H1 (cell line): ENCODE measurements at regions not wholly inside any gene's neighbourhood (a gene's known extent, or its start where the extent isn't known, plus 50 kb on each side); places are given as distances from the start of the nearest gene placed in this dataset.

Source experiments
- CTCF ChIA-PET: fragments of 300-600 bp; sonication (Branson Sonifier 250); formaldehyde crosslinking; loops from one replicate; lab custom pipeline; 2021; ENCODE audit not compliant: partially characterized antibody; lab: Charles Lee
- POLR2A ChIA-PET: fragments of 300-600 bp; sonication (Branson Sonifier 250); formaldehyde crosslinking; loops from one replicate; lab custom pipeline; 2021; ENCODE audit warnings: inconsistent platforms; ENCODE audit not compliant: partially characterized antibody; lab: Charles Lee
- DNase-seq, 2 experiments: peaks; one replicate each; pipeline versions ENCODE4 v3.0.0 to v3.0.0-alpha.2; 2010 to 2022; ENCODE audit warnings: low spot score in 2 of 2, low read depth in 1 of 2, mixed read lengths in 1 of 2
- FAIRE-seq: peaks from 2 replicates; lab custom pipeline; 2011; peaks lifted over from hg19 to GRCh38; lab: Jason Lieb, UNC
- H2AFZ ChIP-seq: 2 replicates; pipeline ENCODE4 v1.8.1; 2012; ENCODE audit warnings: low read length, inconsistent platforms
- H2AK5ac ChIP-seq: 2 replicates; pipeline ENCODE4 v1.6.1; 2013; ENCODE audit warnings: low read depth, low read length
- H2BK120ac ChIP-seq: replicated peaks from 2 replicates; pipeline ENCODE3; 2013; ENCODE audit warnings: low read depth, low read length, inconsistent platforms
- H2BK12ac ChIP-seq: 2 replicates; pipeline ENCODE4 v1.6.1; 2013; ENCODE audit warnings: low read depth, low read length
- H2BK15ac ChIP-seq: 2 replicates; pipeline ENCODE4 v1.6.1; 2013; ENCODE audit warnings: low read length
- H2BK20ac ChIP-seq: 2 replicates; pipeline ENCODE4 v1.6.1; 2013; ENCODE audit warnings: low read length
- H2BK5ac ChIP-seq: 2 replicates; pipeline ENCODE4 v1.6.1; 2013; ENCODE audit warnings: low read depth, low read length
- H3K14ac ChIP-seq: 2 replicates; pipeline ENCODE4 v1.6.1; 2013; ENCODE audit warnings: inconsistent platforms; ENCODE audit not compliant: insufficient read length
- H3K18ac ChIP-seq: 2 replicates; pipeline ENCODE4 v1.6.1; 2013; ENCODE audit warnings: low read length; ENCODE audit errors: extremely low read depth
- H3K23ac ChIP-seq: 2 replicates; pipeline ENCODE4 v1.6.1; 2013; ENCODE audit warnings: inconsistent platforms; ENCODE audit not compliant: insufficient read length
- H3K23me2 ChIP-seq: 2 replicates; pipeline ENCODE4 v1.6.1; 2013; ENCODE audit warnings: low read depth, low read length
- H3K27ac ChIP-seq: 2 replicates; pipeline ENCODE4 v1.6.1; 2011; ENCODE audit warnings: low read depth, low read length, inconsistent platforms
- H3K27me3 ChIP-seq, 4 experiments: replicated peaks in 1 of 4; 1 replicate in 1 of 4; 2 replicates in 3 of 4; pipeline versions ENCODE4 v1.6.1 to v1.8.1; 2011 to 2013; ENCODE audit warnings: low read length in 3 of 4, mild to moderate bottlenecking in 3 of 4, inconsistent platforms in 2 of 4, mixed read lengths in 2 of 4, moderate library complexity in 1 of 4; ENCODE audit not compliant: control insufficient read depth in 3 of 4, insufficient read depth in 3 of 4; ENCODE audit errors: extremely low read depth in 1 of 4
- H3K36me3 ChIP-seq, 4 experiments: 2 replicates each; pipeline versions ENCODE4 v1.6.1 to v1.8.1; 2011 to 2013; ENCODE audit warnings: mild to moderate bottlenecking in 4 of 4, low read length in 3 of 4, moderate library complexity in 2 of 4, control low read depth in 1 of 4, inconsistent platforms in 1 of 4; ENCODE audit not compliant: insufficient read depth in 4 of 4, control insufficient read depth in 2 of 4
- H3K4ac ChIP-seq: replicated peaks from 2 replicates; pipeline ENCODE3; 2013; ENCODE audit warnings: low read length, low read depth, mixed read lengths, inconsistent platforms; ENCODE audit not compliant: insufficient read length
- H3K4me1 ChIP-seq, 4 experiments: replicated peaks in 1 of 4; 1 replicate in 1 of 4; 2 replicates in 3 of 4; pipeline versions ENCODE4 v1.6.1 to v1.8.1; 2011 to 2013; ENCODE audit warnings: low read length in 3 of 4, inconsistent platforms in 2 of 4, mixed read lengths in 1 of 4; ENCODE audit not compliant: insufficient read depth in 4 of 4, control insufficient read depth in 3 of 4
- H3K4me2 ChIP-seq, 2 experiments: 2 replicates each; pipeline versions ENCODE4 v1.6.1 to v1.8.1; 2011 to 2013; ENCODE audit warnings: low read depth in 2 of 2, low read length in 2 of 2, control low read depth in 1 of 2, inconsistent platforms in 1 of 2, mild to moderate bottlenecking in 1 of 2; ENCODE audit not compliant: insufficient read depth in 1 of 2
- H3K4me3 ChIP-seq, 4 experiments: fragments of 200-600, 300-600 bp in 1 of 4; sonication (generic), shearing (Covaris generic), sonication (Bioruptor Twin) in 1 of 4; 2 replicates each; pipeline versions ENCODE4 v1.5.1 to v1.8.1; 2011 to 2016; ENCODE audit warnings: low read length in 4 of 4, low read depth in 3 of 4, control low read depth in 2 of 4, inconsistent platforms in 2 of 4, mild to moderate bottlenecking in 2 of 4, mixed read lengths in 1 of 4, moderate library complexity in 1 of 4; ENCODE audit not compliant: insufficient read depth in 2 of 4; ENCODE audit errors: extremely low read depth in 1 of 4
- H3K56ac ChIP-seq: replicated peaks from 2 replicates; pipeline ENCODE3; 2013; ENCODE audit warnings: low read depth, mild to moderate bottlenecking, mixed read lengths, low read length, inconsistent platforms; ENCODE audit not compliant: insufficient read length
- H3K79me1 ChIP-seq: 2 replicates; pipeline ENCODE4 v1.6.1; 2013; ENCODE audit warnings: low read depth, low read length, control low read depth
- H3K79me2 ChIP-seq, 2 experiments: 2 replicates each; pipeline versions ENCODE4 v1.6.1 to v1.8.1; 2012 to 2013; ENCODE audit warnings: low read length in 2 of 2, mild to moderate bottlenecking in 2 of 2, inconsistent platforms in 1 of 2; ENCODE audit not compliant: insufficient read depth in 2 of 2, control insufficient read depth in 1 of 2
- H3K9ac ChIP-seq, 4 experiments: replicated peaks in 1 of 4; 1 replicate in 1 of 4; 2 replicates in 3 of 4; pipeline versions ENCODE4 v1.6.1 to v1.8.1; 2011 to 2013; ENCODE audit warnings: low read depth in 3 of 4, low read length in 3 of 4, control low read depth in 2 of 4, mild to moderate bottlenecking in 2 of 4, moderate library complexity in 2 of 4, inconsistent platforms in 1 of 4; ENCODE audit errors: extremely low read depth in 1 of 4
- H3K9me3 ChIP-seq, 2 experiments: 2 replicates each; pipeline versions ENCODE4 v1.6.1 to v1.8.1; 2012 to 2013; ENCODE audit warnings: mild to moderate bottlenecking in 2 of 2, moderate library complexity in 2 of 2, control low read depth in 1 of 2, inconsistent platforms in 1 of 2, low read depth in 1 of 2, low read length in 1 of 2, mixed read lengths in 1 of 2; ENCODE audit not compliant: insufficient read depth in 2 of 2
- H4K20me1 ChIP-seq, 2 experiments: replicated peaks in 1 of 2; 2 replicates each; pipeline versions ENCODE3 to v1.8.1; 2011 to 2013; ENCODE audit warnings: inconsistent platforms in 2 of 2, low read length in 2 of 2, mild to moderate bottlenecking in 1 of 2; ENCODE audit not compliant: insufficient read depth in 2 of 2, control insufficient read depth in 1 of 2
- H4K5ac ChIP-seq: 2 replicates; pipeline ENCODE4 v1.6.1; 2013; ENCODE audit warnings: low read length, low read depth, mixed read lengths, inconsistent platforms; ENCODE audit not compliant: insufficient read length
- H4K8ac ChIP-seq: 2 replicates; pipeline ENCODE4 v1.8.0; 2013; ENCODE audit warnings: mild to moderate bottlenecking, moderate library complexity, low read length, inconsistent platforms; ENCODE audit not compliant: insufficient read depth; ENCODE audit errors: extremely low read depth
- H4K91ac ChIP-seq: replicated peaks from 2 replicates; pipeline ENCODE3; 2013; ENCODE audit warnings: low read length, mixed read lengths, inconsistent platforms; ENCODE audit not compliant: insufficient read length
- EP300 ChIP-seq, 2 experiments: IDR thresholded peaks; 1 replicate in 1 of 2; 2 replicates in 1 of 2; pipeline ENCODE4 v1.6.1; 2011 to 2012; ENCODE audit warnings: low read depth in 2 of 2, low read length in 2 of 2, mild to moderate bottlenecking in 2 of 2, borderline replicate concordance in 1 of 2, inconsistent platforms in 1 of 2, moderate library complexity in 1 of 2
- KDM1A ChIP-seq: fragments of 200-600, 300-600 bp; sonication (generic); IDR thresholded peaks from 2 replicates; pipeline ENCODE4 v1.7.1; 2016; ENCODE audit warnings: mild to moderate bottlenecking, low read length, borderline replicate concordance
- KDM5A ChIP-seq: fragments of 200-600 bp; IDR thresholded peaks from 2 replicates; pipeline ENCODE4 v1.7.1; 2012; ENCODE audit warnings: mild to moderate bottlenecking, low read length, inconsistent platforms, mixed read lengths
- SAP30 ChIP-seq: fragments of 300-600 bp; sonication (generic); IDR thresholded peaks from 2 replicates; pipeline ENCODE4 v1.7.1; 2012; ENCODE audit warnings: low read length, moderate library complexity, mild to moderate bottlenecking, inconsistent platforms; ENCODE audit not compliant: insufficient read depth, insufficient replicate concordance
- SP1 ChIP-seq: IDR thresholded peaks from 2 replicates; pipeline ENCODE4 v1.6.1; 2011; ENCODE audit warnings: low read depth, low read length
- SP2 ChIP-seq: IDR thresholded peaks from 2 replicates; pipeline ENCODE4 v1.6.1; 2012; ENCODE audit warnings: mild to moderate bottlenecking, low read length, inconsistent platforms
- TEAD4 ChIP-seq: IDR thresholded peaks from 2 replicates; pipeline ENCODE4 v1.6.1; 2012; ENCODE audit warnings: low read depth, low read length, inconsistent platforms, mixed read lengths
- USF2 ChIP-seq: IDR thresholded peaks from 2 replicates; pipeline ENCODE4 v1.6.1; 2011; ENCODE audit warnings: low read length, improper control_type of control experiment
- ZNF274 ChIP-seq: IDR thresholded peaks from 2 replicates; pipeline ENCODE4 v1.7.0; 2012; ENCODE audit warnings: low read length, borderline replicate concordance; ENCODE audit errors: extremely low read depth
- WGBS, 2 experiments: shearing (Covaris generic) in 1 of 2; methylation state at CpG; one replicate each; pipeline versions ENCODE4 v1.1.6 to v1.1.7; 2013 to 2015; ENCODE audit warnings: low lambda C conversion rate in 2 of 2, mixed read lengths in 2 of 2, inconsistent platforms in 1 of 2, low coverage in 1 of 2, missing lambda C conversion rate in 1 of 2; ENCODE audit not compliant: insufficient replicate concordance in 2 of 2, insufficient coverage in 1 of 2, insufficient read length in 1 of 2; ENCODE audit errors: extremely low coverage in 1 of 2, missing lambda C conversion rate in 1 of 2; 5-methylcytosine and 5-hydroxymethylcytosine counted together
- TF ChIP-seq, protein P1 (sequence below): IDR thresholded peaks from 2 replicates; pipeline ENCODE4 v1.6.1; 2012; ENCODE audit warnings: inconsistent platforms

DNA sequence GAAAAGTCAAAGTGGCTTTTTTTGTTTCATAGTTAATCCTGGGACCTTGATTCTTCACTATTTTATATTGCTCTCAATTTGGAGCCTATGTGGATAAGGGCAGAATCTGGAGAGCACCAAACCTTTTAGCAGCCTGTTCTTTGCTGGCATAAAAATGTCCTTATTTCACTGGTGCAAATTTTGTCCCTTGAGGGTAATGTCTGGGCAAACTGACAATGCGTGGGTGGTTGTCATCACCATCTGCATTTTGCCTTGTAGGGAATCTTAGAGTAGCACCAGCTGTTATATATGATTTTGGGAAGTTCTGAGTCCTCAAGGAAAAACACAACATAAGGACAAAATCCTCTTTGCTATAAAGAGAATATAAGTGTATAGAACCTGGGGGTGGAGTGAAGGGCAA, 336.9 kb upstream of the HTR2A start:
- no peak overlapping the region for H3K18ac ChIP-seq
- no peak overlapping the region for H3K4ac ChIP-seq
- FAIRE-seq (no peak), DNase-seq (no peak)
- no peaks in the 10 kb centered on the region for H3K27me3 ChIP-seq
- WGBS, 2 experiments, result 91% methylated on average over 1 of the region's 1 CpG; no CpG with 5 or more reads in 1 of the 2 experiments
- H3K14ac ChIP-seq, result no peak overlapping the region
- H3K4me2 ChIP-seq, result no peak overlapping the region
- no peaks in the 10 kb centered on the region; the same call in 1 of the 2 replicates for H3K23me2 ChIP-seq
- H2BK12ac ChIP-seq, result no peak overlapping the region
- no peak overlapping the region for H3K56ac ChIP-seq
- no peaks in the 10 kb centered on the region for H3K36me3 ChIP-seq
- no peak overlapping the region for H3K27ac ChIP-seq
- no peaks in the 10 kb centered on the region for H3K4me1 ChIP-seq
- peaks cover 4 to 6% of the 10 kb centered on the region in 2 experiments; a peak in 2 of 4 replicates for H3K9me3 ChIP-seq
- POLR2A ChIA-PET, result no interaction called here
- H3K79me2 ChIP-seq, result no peaks in the 10 kb centered on the region
- no peak overlapping the region for H3K23ac ChIP-seq
- H3K79me1 ChIP-seq, result no peaks in the 10 kb centered on the region
- H2AFZ ChIP-seq, result no peak overlapping the region
- H4K5ac ChIP-seq, result no peak overlapping the region
- H2BK5ac ChIP-seq, result no peak overlapping the region
- TF ChIP-seq TEAD4, result no peak
- TF ChIP-seq SP1, result no peak
- no peak for TF ChIP-seq ZNF274
- no peak for TF ChIP-seq EP300 (IDR thresholded peaks at IDR 0.05; ENCODE audit: borderline replicate concordance in 1 of 2, low read depth in 2 of 2, low read length in 2 of 2)
- TF ChIP-seq SAP30, result no peak
- TF ChIP-seq KDM1A, result no peak
- no peak for TF ChIP-seq KDM5A
- no peak for TF ChIP-seq USF2
- TF ChIP-seq, protein P1, sequence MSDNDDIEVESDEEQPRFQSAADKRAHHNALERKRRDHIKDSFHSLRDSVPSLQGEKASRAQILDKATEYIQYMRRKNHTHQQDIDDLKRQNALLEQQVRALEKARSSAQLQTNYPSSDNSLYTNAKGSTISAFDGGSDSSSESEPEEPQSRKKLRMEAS, result no peak
- TF ChIP-seq SP2, result no peak
- no peak overlapping the region for H2BK120ac ChIP-seq
- H3K9ac ChIP-seq, result no peak overlapping the region
- H2BK20ac ChIP-seq, result no peak overlapping the region
- H2BK15ac ChIP-seq, result no peak overlapping the region
- no peaks in the 10 kb centered on the region for H4K20me1 ChIP-seq
- no peak overlapping the region for H4K8ac ChIP-seq
- no peak overlapping the region for H4K91ac ChIP-seq
- no peak overlapping the region for H3K4me3 ChIP-seq
- H2AK5ac ChIP-seq, result no peak overlapping the region
- CTCF ChIA-PET, result no interaction called here
